H1 (cell line): ENCODE measurements at regions not wholly inside any gene's neighbourhood (a gene's known extent, or its start where the extent isn't known, plus 50 kb on each side); places are given as distances from the start of the nearest gene placed in this dataset.

Source experiments
- EP300 ChIP-seq, 2 experiments: IDR thresholded peaks; 1 replicate in 1 of 2; 2 replicates in 1 of 2; pipeline ENCODE4 v1.6.1; 2011 to 2012; ENCODE audit warnings: low read depth in 2 of 2, low read length in 2 of 2, mild to moderate bottlenecking in 2 of 2, borderline replicate concordance in 1 of 2, inconsistent platforms in 1 of 2, moderate library complexity in 1 of 2
- EZH2 ChIP-seq: fragments of 200-600 bp; sonication (generic); IDR thresholded peaks from 2 replicates; pipeline ENCODE4 v1.7.1; 2012; ENCODE audit warnings: low read depth, mild to moderate bottlenecking, moderate library complexity, low read length, inconsistent platforms; ENCODE audit not compliant: severe bottlenecking
- SRF ChIP-seq: IDR thresholded peaks from 2 replicates; pipeline ENCODE4 v1.6.1; 2011; ENCODE audit warnings: mild to moderate bottlenecking, low read depth, low read length, moderate library complexity
- TF ChIP-seq, protein P1 (sequence below): IDR thresholded peaks from 2 replicates; pipeline ENCODE4 v1.6.1; 2012; ENCODE audit warnings: inconsistent platforms

DNA sequence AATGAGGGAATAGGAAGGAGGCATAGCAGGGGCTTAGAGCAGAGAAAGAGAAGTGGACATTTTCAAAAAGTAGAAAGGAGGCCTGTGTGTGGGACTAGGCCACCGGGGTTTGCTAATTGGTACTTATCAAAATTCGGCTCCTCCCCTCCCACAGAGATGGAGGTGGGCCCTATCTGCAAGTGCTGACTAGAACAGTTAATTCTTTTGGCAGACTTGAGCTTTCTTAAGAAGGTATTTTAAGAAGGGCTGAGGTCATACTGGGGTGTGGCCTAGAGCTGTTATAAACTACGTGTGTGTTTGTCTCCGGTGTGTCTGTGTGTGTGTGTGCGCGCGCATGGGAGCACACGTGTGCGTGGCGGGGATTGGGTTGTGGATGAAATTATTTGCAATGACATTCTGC, 1086.5 kb downstream of the EFNA5 start (continued):
- TF ChIP-seq, protein P1, sequence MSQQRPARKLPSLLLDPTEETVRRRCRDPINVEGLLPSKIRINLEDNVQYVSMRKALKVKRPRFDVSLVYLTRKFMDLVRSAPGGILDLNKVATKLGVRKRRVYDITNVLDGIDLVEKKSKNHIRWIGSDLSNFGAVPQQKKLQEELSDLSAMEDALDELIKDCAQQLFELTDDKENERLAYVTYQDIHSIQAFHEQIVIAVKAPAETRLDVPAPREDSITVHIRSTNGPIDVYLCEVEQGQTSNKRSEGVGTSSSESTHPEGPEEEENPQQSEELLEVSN: no peak
- no peak for TF ChIP-seq SRF
- no peak for TF ChIP-seq EP300 (IDR thresholded peaks at IDR 0.05; ENCODE audit: borderline replicate concordance in 1 of 2, low read depth in 2 of 2, low read length in 2 of 2)
- no peak for TF ChIP-seq EZH2
- TF ChIP-seq, all 59 proteins: peak for 0
